ENCODE measurements at regions not wholly inside any gene's neighbourhood (a gene's known extent, or its start where the extent isn't known, plus 50 kb on each side); places are given as distances from the start of the nearest gene placed in this dataset.
A peak's percentile ranks its signal among the peaks of the same experiment; 100 is the strongest.

- H3K4me3 Mint-ChIP-seq = no peak overlapping the region
- no peak for ATAC-seq
- no peaks in the 10 kb centered on the region for H3K4me1 Mint-ChIP-seq (ENCODE audit: low read depth)
- ChIA-PET POLR2A (no interaction called here), CTCF (no interaction called here)
- DNase-seq = no peak
- no peaks in the 10 kb centered on the region for H3K27me3 Mint-ChIP-seq (ENCODE audit: low read depth)
- no peaks in the 10 kb centered on the region for H3K9me3 Mint-ChIP-seq (ENCODE audit: insufficient read depth)
- H3K27ac Mint-ChIP-seq = no peak overlapping the region
- H3K36me3 Mint-ChIP-seq (ENCODE audit: low read depth) = no peaks in the 10 kb centered on the region
These were observed 404.0 kb upstream of the ATP5MC3 start for GRCh38 chr2:175585496-175585895.

DNA sequence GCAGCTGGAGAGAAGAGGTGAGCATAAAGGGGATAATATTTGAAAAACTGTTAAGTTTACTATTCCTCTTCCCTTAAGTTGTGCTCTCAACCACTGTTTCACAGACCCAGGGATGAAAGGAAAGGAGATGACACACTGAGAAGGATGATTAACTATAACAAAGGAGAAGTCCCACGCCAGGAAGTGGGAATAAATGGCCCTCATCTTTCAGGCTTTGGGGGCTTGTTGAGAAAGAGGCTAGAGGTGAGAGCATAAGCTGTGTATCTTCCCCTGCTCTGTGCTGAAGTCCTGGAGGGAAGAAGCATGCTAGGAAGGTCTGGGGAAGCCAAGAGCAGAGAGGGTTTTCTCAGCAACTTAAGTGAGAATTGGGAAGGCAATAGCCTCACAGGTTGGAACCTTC lies 399.1 kb upstream of the ATP5MC3 start:
- Mint-ChIP-seq H3K36me3 (ENCODE audit: low read depth) (no peaks in the 10 kb centered on the region), H3K9me3 (ENCODE audit: insufficient read depth) (no peaks in the 10 kb centered on the region), H3K4me1 (ENCODE audit: low read depth) (peaks cover 9% of the 10 kb centered on the region), H3K27me3 (ENCODE audit: low read depth) (peaks cover 9% of the 10 kb centered on the region), H3K4me3 (no peak overlapping the region), H3K27ac (no peak overlapping the region)
- CTCF ChIA-PET = no interaction called here
- no peak for ATAC-seq
- DNase-seq = no peak
- POLR2A ChIA-PET = no interaction called here

DNA sequence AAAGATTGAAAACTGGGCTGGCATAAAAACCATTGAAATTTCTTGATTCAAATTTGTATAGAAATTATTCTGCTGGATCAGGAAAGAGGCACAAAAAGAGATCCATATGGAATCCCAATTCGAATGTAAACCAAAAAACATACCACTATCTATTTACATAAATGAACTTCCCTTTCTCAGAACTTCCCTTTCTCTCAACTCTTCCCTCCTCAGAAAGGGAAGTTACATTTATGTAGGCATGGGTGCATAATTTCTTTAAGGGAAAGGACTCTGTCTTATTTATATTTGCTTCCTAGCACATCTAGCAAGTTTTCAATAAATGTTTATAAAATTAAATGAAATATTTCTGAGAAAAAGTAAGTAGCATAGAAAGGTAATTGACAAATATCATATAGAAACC lies 398.1 kb upstream of the ATP5MC3 start:
- peaks cover 16% of the 10 kb centered on the region for H3K4me1 Mint-ChIP-seq (ENCODE audit: low read depth)
- no peak for ATAC-seq
- H3K4me3 Mint-ChIP-seq = no peak overlapping the region
- no peak overlapping the region for H3K27ac Mint-ChIP-seq
- H3K9me3 Mint-ChIP-seq (ENCODE audit: insufficient read depth) = no peaks in the 10 kb centered on the region
- POLR2A ChIA-PET = no interaction called here
- H3K27me3 Mint-ChIP-seq (ENCODE audit: low read depth) = peaks cover 11% of the 10 kb centered on the region
- CTCF ChIA-PET = no interaction called here
- H3K36me3 Mint-ChIP-seq (ENCODE audit: low read depth) = no peaks in the 10 kb centered on the region
- DNase-seq = no peak

DNA sequence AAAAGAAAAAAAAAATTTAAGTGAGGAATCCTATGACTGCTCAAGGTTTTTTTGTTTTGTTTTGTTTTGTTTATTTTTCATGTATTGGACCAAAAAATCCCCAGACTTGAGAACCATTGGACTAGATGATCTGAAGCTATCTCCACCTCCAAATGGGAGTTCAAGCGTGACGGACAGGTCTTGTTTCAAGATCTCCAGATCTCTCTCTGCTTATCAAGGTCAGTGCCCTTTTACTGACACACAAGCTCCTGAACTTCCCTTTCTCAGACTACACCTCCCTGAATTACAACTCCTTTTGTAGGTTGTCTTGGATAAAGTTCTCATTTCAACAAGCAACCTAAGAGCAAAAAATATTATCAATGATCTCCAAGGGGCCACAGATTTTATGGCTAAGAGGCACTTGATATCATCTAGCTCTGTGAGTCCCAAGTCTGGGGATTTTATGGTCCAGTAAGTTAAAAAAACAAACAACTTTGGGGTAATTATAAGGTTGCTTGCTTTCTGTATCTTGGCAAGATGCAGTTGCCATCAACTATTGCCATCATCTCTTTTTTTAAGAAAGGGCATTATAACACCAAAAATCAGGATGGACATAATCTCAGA lies 396.0 kb upstream of the ATP5MC3 start:
- ATAC-seq (no peak), DNase-seq (no peak)

GRCh38 chr2:175576875-175577274 lies 395.4 kb upstream of the ATP5MC3 start:
- no peaks in the 10 kb centered on the region for H3K36me3 Mint-ChIP-seq (ENCODE audit: low read depth)
- no peak for DNase-seq
- no peak overlapping the region for H3K27ac Mint-ChIP-seq
- H3K4me1 Mint-ChIP-seq (ENCODE audit: low read depth) = peaks cover 16% of the 10 kb centered on the region
- POLR2A ChIA-PET = no interaction called here
- ATAC-seq = no peak
- H3K9me3 Mint-ChIP-seq (ENCODE audit: insufficient read depth) = no peaks in the 10 kb centered on the region
- H3K27me3 Mint-ChIP-seq (ENCODE audit: low read depth) = peaks cover 19% of the 10 kb centered on the region
- CTCF ChIA-PET = no interaction called here
- H3K4me3 Mint-ChIP-seq = no peak overlapping the region

More for the DNA sequence above, 396.0 kb upstream of the ATP5MC3 start:
- CTCF ChIA-PET = no interaction called here
- Mint-ChIP-seq H3K27me3 (ENCODE audit: low read depth) (peaks cover 19% of the 10 kb centered on the region), H3K36me3 (ENCODE audit: low read depth) (no peaks in the 10 kb centered on the region), H3K4me3 (no peak overlapping the region), H3K4me1 (ENCODE audit: low read depth) (peaks cover 16% of the 10 kb centered on the region), H3K27ac (no peak overlapping the region), H3K9me3 (ENCODE audit: insufficient read depth) (no peaks in the 10 kb centered on the region)
- POLR2A ChIA-PET = no interaction called here

DNA sequence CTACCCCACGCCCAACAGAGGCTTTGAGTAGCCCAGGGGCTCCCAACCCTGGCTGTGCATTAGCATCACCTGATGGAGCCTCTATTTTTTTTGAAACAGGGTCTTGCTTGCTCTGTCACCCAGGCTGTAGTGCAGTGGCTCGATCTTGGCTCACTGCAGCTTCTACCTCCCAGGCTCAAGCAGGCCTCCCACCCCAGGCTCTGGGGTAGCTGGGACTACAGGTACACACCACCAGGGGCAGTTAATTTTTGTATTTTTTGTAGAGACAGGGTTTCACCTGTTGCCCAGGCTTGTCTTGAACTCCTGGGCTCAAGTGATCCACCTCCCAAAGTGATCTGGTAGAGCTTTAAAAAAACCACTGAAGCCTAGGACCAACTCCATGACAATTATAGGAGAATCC lies 394.8 kb upstream of the ATP5MC3 start:
- Mint-ChIP-seq H3K4me3 (no peak overlapping the region), H3K27ac (peak overlapping the region; percentile 41), H3K27me3 (ENCODE audit: low read depth) (peaks cover 19% of the 10 kb centered on the region), H3K4me1 (ENCODE audit: low read depth) (peaks cover 16% of the 10 kb centered on the region), H3K9me3 (ENCODE audit: insufficient read depth) (no peaks in the 10 kb centered on the region), H3K36me3 (ENCODE audit: low read depth) (no peaks in the 10 kb centered on the region)
- ATAC-seq (no peak), DNase-seq (no peak)
- ChIA-PET POLR2A (no interaction called here), CTCF (no interaction called here)

- Mint-ChIP-seq H3K4me1 (ENCODE audit: low read depth) (peaks cover 16% of the 10 kb centered on the region), H3K9me3 (ENCODE audit: insufficient read depth) (no peaks in the 10 kb centered on the region), H3K27me3 (ENCODE audit: low read depth) (peaks cover 19% of the 10 kb centered on the region), H3K36me3 (ENCODE audit: low read depth) (no peaks in the 10 kb centered on the region), H3K27ac (peak overlapping the region; percentile 41), H3K4me3 (no peak overlapping the region)
- DNase-seq = peak; percentile 43
- peak; percentile 84 for ATAC-seq
- POLR2A ChIA-PET = no interaction called here
- CTCF ChIA-PET = no interaction called here
These were observed 394.1 kb upstream of the ATP5MC3 start for GRCh38 chr2:175575346-175576258.

GRCh38 chr2:175574069-175574468 lies 392.6 kb upstream of the ATP5MC3 start:
- Mint-ChIP-seq H3K27ac (no peak overlapping the region), H3K4me3 (no peak overlapping the region), H3K4me1 (ENCODE audit: low read depth) (peaks cover 16% of the 10 kb centered on the region), H3K9me3 (ENCODE audit: insufficient read depth) (no peaks in the 10 kb centered on the region), H3K36me3 (ENCODE audit: low read depth) (no peaks in the 10 kb centered on the region), H3K27me3 (ENCODE audit: low read depth) (peaks cover 13% of the 10 kb centered on the region)
- ATAC-seq = no peak
- POLR2A ChIA-PET = no interaction called here
- CTCF ChIA-PET = interaction anchor here (0.9 kb wide), 1 partner anchor 11 kb away, joined by 3 read pairs; no protein-coding TSS in a partner anchor
- no peak for DNase-seq

- Mint-ChIP-seq H3K27me3 (ENCODE audit: low read depth) (peaks cover 10% of the 10 kb centered on the region), H3K36me3 (ENCODE audit: low read depth) (no peaks in the 10 kb centered on the region), H3K9me3 (ENCODE audit: insufficient read depth) (no peaks in the 10 kb centered on the region), H3K4me1 (ENCODE audit: low read depth) (peaks cover 12% of the 10 kb centered on the region), H3K27ac (no peak overlapping the region), H3K4me3 (no peak overlapping the region)
- ATAC-seq (no peak), DNase-seq (no peak)
- ChIA-PET CTCF (no interaction called here), POLR2A (no interaction called here)
These were observed 389.7 kb upstream of the ATP5MC3 start for GRCh38 chr2:175571078-175571653.

DNA sequence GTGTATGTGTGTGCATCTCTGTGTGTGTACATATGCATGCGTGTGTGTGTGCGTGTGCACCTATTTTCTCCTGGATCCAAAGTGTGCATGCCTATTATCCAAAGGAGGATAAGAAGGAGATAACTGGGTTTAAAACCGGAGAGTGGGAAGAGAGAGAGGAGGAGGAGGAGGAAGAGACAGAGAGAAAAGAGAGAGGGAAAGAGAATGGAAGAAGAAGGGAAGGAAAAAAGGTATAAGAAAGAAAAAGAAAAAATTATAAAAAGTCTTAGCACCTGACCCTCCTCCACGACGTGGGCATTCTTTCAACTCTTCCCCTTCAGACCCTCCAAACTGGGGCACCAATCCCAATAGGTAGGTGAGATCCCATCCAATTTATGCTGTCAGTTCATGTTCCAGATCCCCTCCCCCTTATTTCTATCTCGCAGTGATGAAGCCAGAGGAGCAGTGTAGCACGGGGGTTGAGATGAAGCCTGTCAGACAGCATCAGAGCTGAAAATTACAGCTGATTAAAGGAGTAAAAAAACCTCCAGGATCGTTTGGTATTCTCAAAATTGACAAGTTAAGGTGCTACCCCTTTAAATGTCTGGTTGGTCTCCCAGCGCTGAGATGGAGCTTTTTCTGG lies 386.7 kb upstream of the ATP5MC3 start:
- H3K4me3 Mint-ChIP-seq = no peak overlapping the region
- CTCF ChIA-PET = no interaction called here

DNA sequence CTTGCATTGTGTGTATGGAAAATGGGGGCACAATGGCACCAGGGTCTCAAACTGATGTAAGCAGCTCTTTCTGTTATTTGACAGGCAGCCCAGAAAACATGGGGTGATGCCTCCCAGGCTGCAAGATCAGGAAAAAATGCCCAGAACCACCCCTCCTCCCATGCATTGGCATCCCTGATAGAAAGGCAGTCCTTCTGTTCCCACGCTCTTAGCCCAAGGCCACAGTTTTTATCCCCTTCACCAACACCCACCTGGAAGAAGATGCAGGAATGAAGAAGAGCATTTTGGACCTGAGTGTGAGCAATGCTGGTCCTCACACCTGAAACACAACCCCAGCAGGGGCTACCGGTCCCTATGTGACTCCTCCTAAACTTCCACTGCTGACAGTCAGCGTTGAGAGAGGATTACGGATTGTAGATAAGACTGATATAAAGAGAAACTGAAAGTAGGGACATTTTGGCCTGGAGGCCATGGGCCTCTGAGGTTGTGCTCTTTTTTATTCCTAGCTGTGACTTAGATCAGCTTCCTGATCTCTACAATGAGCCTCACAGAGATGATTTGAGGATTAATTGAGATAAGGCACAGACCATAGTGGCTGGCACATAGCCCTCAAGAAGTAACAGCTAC lies 386.0 kb upstream of the ATP5MC3 start:
- CTCF ChIA-PET = no interaction called here
- Mint-ChIP-seq H3K4me3 (no peak overlapping the region), H3K4me1 (ENCODE audit: low read depth) (no peaks in the 10 kb centered on the region), H3K9me3 (ENCODE audit: insufficient read depth) (no peaks in the 10 kb centered on the region), H3K36me3 (ENCODE audit: low read depth) (no peaks in the 10 kb centered on the region), H3K27ac (no peak overlapping the region), H3K27me3 (ENCODE audit: low read depth) (no peaks in the 10 kb centered on the region)
- POLR2A ChIA-PET = no interaction called here
- ATAC-seq (no peak), DNase-seq (no peak)

More for the DNA sequence above, 386.7 kb upstream of the ATP5MC3 start:
- no peaks in the 10 kb centered on the region for H3K4me1 Mint-ChIP-seq (ENCODE audit: low read depth)
- H3K9me3 Mint-ChIP-seq (ENCODE audit: insufficient read depth) = no peaks in the 10 kb centered on the region
- peaks cover 1% of the 10 kb centered on the region for H3K27me3 Mint-ChIP-seq (ENCODE audit: low read depth)
- POLR2A ChIA-PET = no interaction called here
- DNase-seq = no peak
- H3K27ac Mint-ChIP-seq = no peak overlapping the region
- no peak for ATAC-seq
- no peaks in the 10 kb centered on the region for H3K36me3 Mint-ChIP-seq (ENCODE audit: low read depth)

All from activated CD8-positive, alpha-beta T cell treated with anti-CD3 and anti-CD28 coated beads, Interleukin-2, amount 10 ng/mL, durations not matched to agents 7 days and 5 days (primary cell).